ENCODE measurements at regions not wholly inside any gene's neighbourhood (a gene's known extent, or its start where the extent isn't known, plus 50 kb on each side); places are given as distances from the start of the nearest gene placed in this dataset.
A peak's percentile ranks its signal among the peaks of the same experiment; 100 is the strongest.
"Not testable (repeated sequence)": the region's sequence is repeated elsewhere in the genome, so short reads cannot be mapped to it uniquely, and the experiment has no call there.

DNA sequence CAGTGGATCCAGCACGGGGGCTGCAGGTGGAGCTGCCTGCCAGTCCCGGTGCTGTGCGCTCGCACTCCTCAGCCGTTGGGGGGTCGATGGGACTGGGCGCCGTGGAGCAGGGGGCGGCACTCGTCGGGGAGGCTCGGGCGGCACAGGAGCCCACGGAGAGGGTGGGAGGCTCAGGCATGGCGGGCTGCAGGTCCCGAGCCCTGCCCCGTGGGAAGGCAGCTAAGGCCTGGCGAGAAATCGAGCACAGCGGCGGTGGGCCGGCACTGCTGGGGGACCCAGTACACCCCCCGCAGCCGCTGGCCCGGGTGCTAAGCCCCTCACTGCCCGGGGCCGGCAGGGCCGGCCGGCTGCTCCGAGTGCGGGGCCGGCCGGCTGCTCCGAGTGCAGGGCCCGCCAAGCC lies 52.3 kb upstream of the MARK1 start:
- not testable (repeated sequence) for DNase-seq (ENCODE audit: low read depth); H3K4me3 ChIP-seq (replicated peaks; ENCODE audit: low read depth, low read length)

DNA sequence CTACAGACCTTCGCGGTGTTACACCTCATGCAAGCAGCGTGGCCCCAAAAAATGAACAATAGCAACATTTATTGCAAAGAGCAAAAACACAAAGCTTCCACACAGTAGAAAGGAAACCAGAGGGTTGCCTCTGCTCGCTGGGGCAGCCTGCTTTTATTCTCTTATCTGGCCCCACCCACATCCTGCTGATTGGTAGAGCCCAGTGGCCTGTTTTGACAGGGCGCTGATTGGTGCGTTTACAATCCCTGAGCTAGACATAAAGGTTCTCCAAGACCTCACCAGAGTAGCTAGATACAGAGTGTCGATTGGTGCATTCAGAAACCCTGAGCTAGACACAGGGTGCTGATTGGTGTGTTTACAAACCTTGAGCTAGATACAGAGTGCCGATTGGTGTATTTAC lies 52.8 kb upstream of the MARK1 start:
- DNase-seq (ENCODE audit: low read depth); H3K4me3 ChIP-seq (replicated peaks; ENCODE audit: low read depth, low read length): not testable (repeated sequence)

DNA sequence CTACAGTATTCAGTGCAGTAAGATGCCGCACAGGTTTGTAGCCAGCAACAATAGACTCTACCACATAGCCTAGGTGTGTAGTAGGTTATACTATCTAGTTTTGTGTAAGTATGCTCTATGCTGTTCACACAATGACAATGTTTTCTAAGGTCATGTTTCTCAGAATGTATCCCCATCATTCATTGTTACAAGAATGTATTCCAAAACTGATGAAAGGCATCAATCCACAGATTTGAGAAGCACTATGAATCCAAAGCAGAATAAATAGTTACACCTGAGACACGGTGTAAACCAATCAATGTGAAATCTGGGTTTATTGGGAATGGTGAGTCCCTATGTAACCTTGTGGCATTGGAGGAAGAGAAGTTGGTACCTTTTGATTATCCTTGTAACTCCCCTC lies 54.5 kb upstream of the MARK1 start:
- TF ChIP-seq CTCF (IDR thresholded peaks at IDR 0.05; ENCODE audit: low read length, missing control alignments) = no peak
- no peak for DNase-seq (ENCODE audit: low read depth)
- no peak overlapping the region for H3K4me3 ChIP-seq (replicated peaks; ENCODE audit: low read depth, low read length)

- no peak for TF ChIP-seq CTCF (IDR thresholded peaks at IDR 0.05; ENCODE audit: low read length, missing control alignments)
Measured at GRCh38 chr1:220462752-220463151, 65.2 kb upstream of the MARK1 start.

DNA sequence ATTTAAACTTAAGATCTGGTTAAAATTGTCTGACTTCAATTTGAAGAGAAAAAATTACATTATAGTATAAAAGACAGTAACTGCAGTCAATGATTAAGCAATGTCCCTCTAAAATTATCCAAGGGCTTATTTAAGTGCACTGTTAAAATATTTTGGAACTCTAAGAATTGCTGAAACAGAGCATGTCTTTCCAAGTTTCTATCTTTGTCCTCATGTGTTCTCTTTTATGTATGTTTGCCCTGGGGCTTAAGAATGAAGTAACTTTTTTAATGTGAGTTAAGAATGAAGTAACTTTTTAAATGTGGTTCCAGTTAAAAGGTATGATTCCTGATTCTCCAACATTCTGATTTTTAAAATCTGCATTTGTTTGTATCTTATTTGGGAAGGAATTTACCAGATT lies 69.0 kb upstream of the MARK1 start:
- no peak for DNase-seq (ENCODE audit: low read depth)
- no peak for TF ChIP-seq CTCF (IDR thresholded peaks at IDR 0.05; ENCODE audit: low read length, missing control alignments)
- no peak overlapping the region for H3K4me3 ChIP-seq (replicated peaks; ENCODE audit: low read depth, low read length)

More at GRCh38 chr1:220462752-220463151, 65.2 kb upstream of the MARK1 start:
- H3K4me3 ChIP-seq (replicated peaks; ENCODE audit: low read depth, low read length) = no peak overlapping the region
- no peak for DNase-seq (ENCODE audit: low read depth)

GRCh38 chr1:220457957-220458609 lies 69.9 kb upstream of the MARK1 start:
- no peak for TF ChIP-seq CTCF (IDR thresholded peaks at IDR 0.05; ENCODE audit: low read length, missing control alignments)
- H3K4me3 ChIP-seq (replicated peaks; ENCODE audit: low read depth, low read length) = no peak overlapping the region
- DNase-seq (ENCODE audit: low read depth) = no peak

DNA sequence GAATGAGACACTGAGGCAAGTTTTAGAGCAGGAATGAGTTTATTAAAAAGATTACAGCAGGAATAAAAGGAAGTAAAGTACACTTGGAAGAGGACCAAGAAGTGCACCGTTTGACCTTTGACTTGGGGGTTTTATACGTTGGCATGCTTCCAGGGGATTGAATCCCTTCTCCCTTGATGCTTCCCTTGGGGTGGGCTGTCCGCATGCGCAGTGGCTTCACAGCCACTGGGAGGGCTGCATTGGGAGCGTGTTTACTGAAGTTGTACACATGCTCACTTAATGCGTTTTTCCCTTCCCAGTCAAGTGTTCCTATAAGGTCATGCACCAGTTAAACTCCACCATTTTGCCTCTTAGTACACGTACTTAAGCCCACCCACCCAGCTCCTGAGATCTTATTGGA lies 72.4 kb upstream of the MARK1 start:
- TF ChIP-seq CTCF (IDR thresholded peaks at IDR 0.05; ENCODE audit: low read length, missing control alignments) = no peak
- no peak overlapping the region for H3K4me3 ChIP-seq (replicated peaks; ENCODE audit: low read depth, low read length)
- no peak for DNase-seq (ENCODE audit: low read depth)

GRCh38 chr1:220454155-220454777 lies 73.7 kb upstream of the MARK1 start:
- peak; percentile 18 for TF ChIP-seq CTCF (IDR thresholded peaks at IDR 0.05; ENCODE audit: low read length, missing control alignments)
- no peak overlapping the region for H3K4me3 ChIP-seq (replicated peaks; ENCODE audit: low read depth, low read length)
- no peak for DNase-seq (ENCODE audit: low read depth)
